Esophagus squamous epithelium (tissue), 4 donors: ENCODE measurements at regions not wholly inside any gene's neighbourhood (a gene's known extent, or its start where the extent isn't known, plus 50 kb on each side); places are given as distances from the start of the nearest gene placed in this dataset.

Source experiments
- CTCF ChIP-seq, 6 experiments: fragments of 450-650 bp in 4 of 6; fragments of 200-600 bp in 2 of 6; sonication (generic) in 2 of 6; IDR thresholded peaks; one replicate each; pipeline ENCODE4 v1.5.1; 2016 to 2019; ENCODE audit warnings: antibody characterized with exemption in 6 of 6, mild to moderate bottlenecking in 4 of 6, moderate library complexity in 4 of 6
- POLR2A ChIP-seq, 4 donors: fragments of 450-650 bp; IDR thresholded peaks; one replicate each; pipeline ENCODE4 v1.6.1; 2017; ENCODE audit warnings: antibody characterized with exemption in 4 of 4, mild to moderate bottlenecking in 4 of 4, moderate library complexity in 3 of 4

- TF ChIP-seq CTCF (IDR thresholded peaks at IDR 0.05) (no peak), POLR2A (IDR thresholded peaks at IDR 0.05) (no peak)
These were observed 534.7 kb downstream of the KLF12 start for GRCh38 chr13:73599232-73600128.
